ENCODE measurements at regions not wholly inside any gene's neighbourhood (a gene's known extent, or its start where the extent isn't known, plus 50 kb on each side); places are given as distances from the start of the nearest gene placed in this dataset.

- no peak overlapping the region for H2AFZ ChIP-seq (ENCODE audit: low read length)
- no peak overlapping the region for H3K4me2 ChIP-seq (ENCODE audit: insufficient read depth in 1 of 2, low read depth in 2 of 2, low read length in 2 of 2)
- H4K20me1 ChIP-seq (replicated peaks in 1 of 2; ENCODE audit: control insufficient read depth in 1 of 2, insufficient read depth in 2 of 2, low read length in 2 of 2): no peaks in the 10 kb centered on the region
- H3K14ac ChIP-seq (ENCODE audit: insufficient read length): no peak overlapping the region
- H4K91ac ChIP-seq (replicated peaks; ENCODE audit: insufficient read length, low read length): no peak overlapping the region
- TF ChIP-seq HDAC6 (IDR thresholded peaks at IDR 0.05; ENCODE audit: low read depth, low read length): no peak
- TF ChIP-seq RFX5 (IDR thresholded peaks at IDR 0.05; ENCODE audit: borderline replicate concordance, low read depth, low read length): no peak
- no peak for TF ChIP-seq EZH2 (IDR thresholded peaks at IDR 0.05; ENCODE audit: low read depth, low read length, severe bottlenecking)
- no peak for TF ChIP-seq CTCF (IDR thresholded peaks at IDR 0.05; ENCODE audit: control extremely low read depth in 1 of 3, insufficient read depth in 1 of 3, low read depth in 1 of 3, low read length in 3 of 3)
- no peak for TF ChIP-seq JUN (IDR thresholded peaks at IDR 0.05; ENCODE audit: low read depth, low read length)
- no peak for TF ChIP-seq CBX8 (IDR thresholded peaks at IDR 0.05; ENCODE audit: borderline replicate concordance, low read depth, low read length)
- no peak for TF ChIP-seq TEAD4 (IDR thresholded peaks at IDR 0.05; ENCODE audit: low read depth, low read length)
- TF ChIP-seq KDM4A (IDR thresholded peaks at IDR 0.05; ENCODE audit: low read depth, low read length, severe bottlenecking): no peak
- TF ChIP-seq SIX5 (IDR thresholded peaks at IDR 0.05; ENCODE audit: low read depth, low read length): no peak
- no peak for TF ChIP-seq CBX5 (IDR thresholded peaks at IDR 0.05; ENCODE audit: low read depth, low read length)
- no peak overlapping the region for H3K9ac ChIP-seq (replicated peaks in 1 of 4; ENCODE audit: extremely low read depth in 1 of 4, low read depth in 3 of 4, low read length in 3 of 4)
- 88% methylated on average over 1 of the region's 1 CpG; no CpG with 5 or more reads in 1 of the 2 experiments for WGBS, 2 experiments (ENCODE audit: extremely low coverage in 1 of 2, insufficient coverage in 1 of 2, insufficient read length in 1 of 2, insufficient replicate concordance in 2 of 2, low coverage in 1 of 2, low lambda C conversion rate in 2 of 2, missing lambda C conversion rate in 1 of 2)
- no peak overlapping the region for H4K8ac ChIP-seq (ENCODE audit: extremely low read depth, insufficient read depth, low read length)
- H2BK120ac ChIP-seq (replicated peaks; ENCODE audit: low read depth, low read length): no peak overlapping the region
- ChIA-PET POLR2A (ENCODE audit: partially characterized antibody) (no interaction called here), CTCF (ENCODE audit: partially characterized antibody) (interaction anchor here (1.6 kb wide), 1 partner anchor 12 kb away, joined by 4 read pairs; no protein-coding TSS in a partner anchor)
- H3K27me3 ChIP-seq (replicated peaks in 1 of 4; ENCODE audit: control insufficient read depth in 3 of 4, extremely low read depth in 1 of 4, insufficient read depth in 3 of 4, low read length in 3 of 4): no peaks in the 10 kb centered on the region
- no peak overlapping the region for H3K4ac ChIP-seq (replicated peaks; ENCODE audit: insufficient read length, low read depth, low read length)
- no peak for DNase-seq (ENCODE audit: low read depth in 1 of 2, low spot score in 2 of 2)
- H2BK15ac ChIP-seq (ENCODE audit: low read length): no peak overlapping the region
- no peak overlapping the region for H4K5ac ChIP-seq (ENCODE audit: insufficient read length, low read depth, low read length)
- H3K23me2 ChIP-seq (ENCODE audit: low read depth, low read length): no peaks in the 10 kb centered on the region
- no peak overlapping the region for H3K56ac ChIP-seq (replicated peaks; ENCODE audit: insufficient read length, low read depth, low read length)
- no peak overlapping the region for H2BK12ac ChIP-seq (ENCODE audit: low read depth, low read length)
- peaks cover 0 to 4% of the 10 kb centered on the region in 2 experiments; a peak in 1 of 4 replicates for H3K9me3 ChIP-seq (ENCODE audit: insufficient read depth in 2 of 2, low read depth in 1 of 2, low read length in 1 of 2)
- no peaks in the 10 kb centered on the region for H3K4me1 ChIP-seq (replicated peaks in 1 of 4; ENCODE audit: control insufficient read depth in 3 of 4, insufficient read depth in 4 of 4, low read length in 3 of 4)
- no peaks in the 10 kb centered on the region for H3K79me2 ChIP-seq (ENCODE audit: control insufficient read depth in 1 of 2, insufficient read depth in 2 of 2, low read length in 2 of 2)
- H2AK5ac ChIP-seq (ENCODE audit: low read depth, low read length): no peak overlapping the region
- no peaks in the 10 kb centered on the region for H3K36me3 ChIP-seq (ENCODE audit: control insufficient read depth in 2 of 4, insufficient read depth in 4 of 4, low read length in 3 of 4)
- no peak overlapping the region for H2BK20ac ChIP-seq (ENCODE audit: low read length)
- no peak overlapping the region for H3K4me3 ChIP-seq (ENCODE audit: extremely low read depth in 1 of 4, insufficient read depth in 2 of 4, low read depth in 3 of 4, low read length in 4 of 4)
- no peak overlapping the region for H3K18ac ChIP-seq (ENCODE audit: extremely low read depth, low read length)
- no peak for FAIRE-seq
- H3K23ac ChIP-seq (ENCODE audit: insufficient read length): no peak overlapping the region
- no peak overlapping the region for H2BK5ac ChIP-seq (ENCODE audit: low read depth, low read length)
- H3K79me1 ChIP-seq (ENCODE audit: low read depth, low read length): no peaks in the 10 kb centered on the region
- H3K27ac ChIP-seq (ENCODE audit: low read depth, low read length): no peak overlapping the region
Measured at GRCh38 chr6:114785235-114786127, 442.7 kb upstream of the HS3ST5 start.
